ENCODE measurements at regions not wholly inside any gene's neighbourhood (a gene's known extent, or its start where the extent isn't known, plus 50 kb on each side); places are given as distances from the start of the nearest gene placed in this dataset.

GRCh38 chr19:30711296-30711695, 339.1 kb downstream of the ZNF536 start:
- no peak for TF ChIP-seq REST (IDR thresholded peaks at IDR 0.05; ENCODE audit: unreplicated experiment)
- TF ChIP-seq EZH2phosphoT487 (IDR thresholded peaks at IDR 0.05; ENCODE audit: unreplicated experiment): no peak
- no peak for TF ChIP-seq CTCF (conservative IDR thresholded peaks at IDR 0.05; ENCODE audit: low read depth in 2 of 2)
